ENCODE measurements at regions not wholly inside any gene's neighbourhood (a gene's known extent, or its start where the extent isn't known, plus 50 kb on each side); places are given as distances from the start of the nearest gene placed in this dataset.

- DNase-seq = no peak
- Histone ChIP-seq H3K4me1 (peaks cover 0 to 9% of the 10 kb centered on the region in 2 donors), H3K4me3 (replicated peaks in 1 of 3) (no peak overlapping the region), H3K27me3 (no peaks in the 10 kb centered on the region), H3K36me3 (no peaks in the 10 kb centered on the region), H3K9me3 (no peaks in the 10 kb centered on the region), H3K27ac (no peak overlapping the region)
- TF ChIP-seq CTCF (IDR thresholded peaks at IDR 0.05) (no peak), POLR2A (IDR thresholded peaks at IDR 0.05) (no peak)
- intact Hi-C loops (cut with DNase I) = no loop called here
- WGBS, 2 donors = 94 to 95% methylated on average over 4 of the region's 4 CpGs
Observed at GRCh38 chr10:78505657-78506056, 472.0 kb downstream of the RPS24 start.

- no peaks in the 10 kb centered on the region for H3K27me3 ChIP-seq
- no peaks in the 10 kb centered on the region for H3K9me3 ChIP-seq
- 100% methylated on average over 2 of the region's 2 CpGs; no CpG with 5 or more reads in 1 of the 2 donors for whole genome bisulfite sequencing, 2 donors
- no peak for DNase-seq
- H3K36me3 ChIP-seq = no peaks in the 10 kb centered on the region
- no peak overlapping the region for H3K27ac ChIP-seq
- no peak overlapping the region for H3K4me3 ChIP-seq (replicated peaks in 1 of 3)
- peaks cover 0 to 9% of the 10 kb centered on the region in 2 donors for H3K4me1 ChIP-seq
- intact Hi-C loops (cut with DNase I) = no loop called here
- TF ChIP-seq POLR2A (IDR thresholded peaks at IDR 0.05) (no peak), CTCF (IDR thresholded peaks at IDR 0.05) (no peak)
Observed at GRCh38 chr10:78506614-78507013, 473.0 kb downstream of the RPS24 start.

GRCh38 chr10:78507510-78508160 is 474.0 kb downstream of the RPS24 start:
- 55 to 61% methylated on average over 8 of the region's 8 CpGs for WGBS, 2 donors
- no peak for DNase-seq

GRCh38 chr10:78508955-78509748 is 475.5 kb downstream of the RPS24 start:
- no peak for DNase-seq
- Histone ChIP-seq H3K4me1 (peaks cover 0 to 17% of the 10 kb centered on the region in 2 donors), H3K27ac (no peak overlapping the region), H3K4me3 (replicated peaks in 1 of 3) (no peak overlapping the region), H3K36me3 (no peaks in the 10 kb centered on the region), H3K9me3 (no peaks in the 10 kb centered on the region), H3K27me3 (no peaks in the 10 kb centered on the region)
- WGBS, 2 donors = 81 to 92% methylated on average over 6 of the region's 6 CpGs
- intact Hi-C loops (cut with DNase I) = no loop called here
- TF ChIP-seq CTCF (IDR thresholded peaks at IDR 0.05) (no peak), POLR2A (IDR thresholded peaks at IDR 0.05) (no peak)

More at GRCh38 chr10:78507510-78508160, 474.0 kb downstream of the RPS24 start:
- Histone ChIP-seq H3K27ac (peak overlapping the region in 1 of 3 donors; percentile 14), H3K27me3 (no peaks in the 10 kb centered on the region), H3K4me1 (peaks cover 0 to 9% of the 10 kb centered on the region in 2 donors), H3K36me3 (no peaks in the 10 kb centered on the region), H3K4me3 (replicated peaks in 1 of 3) (no peak overlapping the region), H3K9me3 (no peaks in the 10 kb centered on the region)
- TF ChIP-seq POLR2A (IDR thresholded peaks at IDR 0.05) = no peak
- TF ChIP-seq CTCF (IDR thresholded peaks at IDR 0.05) = no peak
- intact Hi-C loops (cut with DNase I) = no loop called here

Data from thyroid gland (tissue), 4 donors.